ENCODE measurements at regions not wholly inside any gene's neighbourhood (a gene's known extent, or its start where the extent isn't known, plus 50 kb on each side); places are given as distances from the start of the nearest gene placed in this dataset.

DNA sequence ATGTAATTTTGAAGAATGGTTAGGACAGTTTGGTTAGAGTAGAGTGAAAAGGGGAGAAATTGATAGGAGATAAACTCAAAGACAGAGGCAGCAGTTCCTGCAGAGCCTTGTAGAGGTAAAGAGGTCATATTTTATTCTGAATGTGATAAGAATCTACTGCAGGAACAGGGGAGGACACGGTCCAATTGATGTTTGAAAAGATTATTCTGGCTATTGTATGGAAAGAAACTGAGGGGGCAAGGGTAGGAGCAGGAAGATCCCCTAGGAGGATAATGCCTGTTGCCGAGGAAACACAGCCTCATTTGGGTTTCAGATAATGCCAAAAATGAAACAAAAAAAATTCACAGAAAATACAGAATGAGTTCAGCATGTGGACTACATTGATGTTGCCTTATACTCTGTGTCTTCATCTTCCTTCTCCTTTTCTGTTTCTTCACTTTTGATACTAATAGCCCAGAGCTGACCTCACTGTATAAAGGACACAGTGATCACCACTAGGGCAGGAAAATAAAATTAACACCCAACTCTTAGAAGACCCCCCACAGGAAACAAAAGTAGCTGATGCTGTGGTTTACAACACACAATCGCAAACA lies 454.6 kb upstream of the UBE2E2 start:
- Histone ChIP-seq H3K4me1 (no peaks in the 10 kb centered on the region), H3K4me3 (no peak overlapping the region), H3K36me3 (no peaks in the 10 kb centered on the region), H3K27ac (no peak overlapping the region), H3K9me3 (no peaks in the 10 kb centered on the region), H3K27me3 (no peaks in the 10 kb centered on the region)
- no peak for ATAC-seq
- WGBS, 2 donors (ENCODE audit: low coverage in 1 of 2) = 35 to 55% methylated on average over 2 to 3 of the region's 3 CpGs
- TF ChIP-seq POLR2A (IDR thresholded peaks at IDR 0.05) (no peak), POLR2AphosphoS5 (IDR thresholded peaks at IDR 0.05) (no peak), EP300 (IDR thresholded peaks at IDR 0.05) (no peak)
- TF ChIP-seq, protein P1, sequence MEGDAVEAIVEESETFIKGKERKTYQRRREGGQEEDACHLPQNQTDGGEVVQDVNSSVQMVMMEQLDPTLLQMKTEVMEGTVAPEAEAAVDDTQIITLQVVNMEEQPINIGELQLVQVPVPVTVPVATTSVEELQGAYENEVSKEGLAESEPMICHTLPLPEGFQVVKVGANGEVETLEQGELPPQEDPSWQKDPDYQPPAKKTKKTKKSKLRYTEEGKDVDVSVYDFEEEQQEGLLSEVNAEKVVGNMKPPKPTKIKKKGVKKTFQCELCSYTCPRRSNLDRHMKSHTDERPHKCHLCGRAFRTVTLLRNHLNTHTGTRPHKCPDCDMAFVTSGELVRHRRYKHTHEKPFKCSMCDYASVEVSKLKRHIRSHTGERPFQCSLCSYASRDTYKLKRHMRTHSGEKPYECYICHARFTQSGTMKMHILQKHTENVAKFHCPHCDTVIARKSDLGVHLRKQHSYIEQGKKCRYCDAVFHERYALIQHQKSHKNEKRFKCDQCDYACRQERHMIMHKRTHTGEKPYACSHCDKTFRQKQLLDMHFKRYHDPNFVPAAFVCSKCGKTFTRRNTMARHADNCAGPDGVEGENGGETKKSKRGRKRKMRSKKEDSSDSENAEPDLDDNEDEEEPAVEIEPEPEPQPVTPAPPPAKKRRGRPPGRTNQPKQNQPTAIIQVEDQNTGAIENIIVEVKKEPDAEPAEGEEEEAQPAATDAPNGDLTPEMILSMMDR (IDR thresholded peaks at IDR 0.05) = no peak

- ATAC-seq = no peak
- Histone ChIP-seq H3K9me3 (peaks cover 0 to 16% (median 0%) of the 10 kb centered on the region in 3 donors), H3K4me1 (no peaks in the 10 kb centered on the region), H3K4me3 (no peak overlapping the region), H3K27me3 (no peaks in the 10 kb centered on the region), H3K27ac (no peak overlapping the region), H3K36me3 (no peaks in the 10 kb centered on the region)
- TF ChIP-seq POLR2A (IDR thresholded peaks at IDR 0.05) (no peak), POLR2AphosphoS5 (IDR thresholded peaks at IDR 0.05) (no peak), EP300 (IDR thresholded peaks at IDR 0.05) (no peak)
- WGBS, 2 donors (ENCODE audit: low coverage in 1 of 2) = 51 to 64% methylated on average over 3 of the region's 3 CpGs
These were observed 443.4 kb upstream of the UBE2E2 start for GRCh38 chr3:22759636-22760310.

DNA sequence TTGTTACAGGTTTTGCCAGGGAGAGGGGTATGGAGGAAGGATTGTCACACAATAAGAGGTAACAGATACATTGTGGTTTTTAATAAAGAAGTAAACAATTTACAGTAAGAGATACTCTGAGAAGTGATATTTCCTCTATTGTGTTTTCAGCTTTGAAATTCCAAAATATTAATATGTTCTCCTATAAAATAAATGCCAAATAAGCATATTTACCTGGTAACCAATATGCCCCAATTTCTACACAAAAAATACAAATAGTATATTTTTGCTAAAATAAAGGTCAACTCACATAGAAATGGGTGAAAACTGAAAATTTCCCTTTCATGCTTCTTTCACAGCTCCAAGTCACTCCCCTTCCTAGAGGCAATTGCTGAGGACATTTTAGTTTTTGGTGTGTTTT lies 437.4 kb upstream of the UBE2E2 start:
- TF ChIP-seq POLR2AphosphoS5 (IDR thresholded peaks at IDR 0.05) = no peak
- TF ChIP-seq, protein P1 (IDR thresholded peaks at IDR 0.05) = no peak
- no peak for TF ChIP-seq EP300 (IDR thresholded peaks at IDR 0.05)
- no peak for TF ChIP-seq POLR2A (IDR thresholded peaks at IDR 0.05)
- Histone ChIP-seq H3K27ac (no peak overlapping the region), H3K27me3 (no peaks in the 10 kb centered on the region), H3K4me3 (no peak overlapping the region), H3K4me1 (no peaks in the 10 kb centered on the region), H3K36me3 (no peaks in the 10 kb centered on the region), H3K9me3 (peaks cover 0 to 22% (median 0%) of the 10 kb centered on the region in 3 donors)
- ATAC-seq = no peak

GRCh38 chr3:22777834-22778233 lies 425.3 kb upstream of the UBE2E2 start:
- Histone ChIP-seq H3K4me1 (no peaks in the 10 kb centered on the region), H3K4me3 (no peak overlapping the region), H3K9me3 (peaks cover 0 to 3% (median 0%) of the 10 kb centered on the region in 3 donors), H3K27me3 (no peaks in the 10 kb centered on the region), H3K36me3 (no peaks in the 10 kb centered on the region), H3K27ac (no peak overlapping the region)
- TF ChIP-seq POLR2AphosphoS5 (IDR thresholded peaks at IDR 0.05) (no peak), EP300 (IDR thresholded peaks at IDR 0.05) (no peak), POLR2A (IDR thresholded peaks at IDR 0.05) (no peak)
- TF ChIP-seq, protein P1 (IDR thresholded peaks at IDR 0.05) = no peak
- 91% methylated on average over 1 of the region's 1 CpG for WGBS, 2 donors (ENCODE audit: low coverage in 1 of 2)
- no peak for ATAC-seq

DNA sequence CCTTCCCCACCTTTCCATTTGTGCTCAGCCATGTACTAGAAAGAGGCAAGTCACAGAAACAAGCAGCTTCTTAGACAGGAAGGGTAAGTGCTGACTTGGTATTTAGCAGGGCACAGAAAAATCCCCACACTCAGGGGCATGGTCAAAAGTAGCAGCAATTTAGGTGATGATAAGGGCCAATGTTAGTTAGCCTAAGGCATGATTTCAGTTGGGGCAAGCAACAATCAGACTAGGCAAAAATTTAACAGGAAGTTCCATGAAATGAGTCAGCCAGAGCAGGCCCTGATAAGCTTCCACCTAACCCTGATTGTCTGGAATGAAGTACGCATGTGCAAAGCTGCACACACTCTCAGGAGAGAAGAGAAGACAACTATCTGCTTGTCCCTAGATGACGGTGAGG lies 423.4 kb upstream of the UBE2E2 start:
- TF ChIP-seq POLR2A (IDR thresholded peaks at IDR 0.05) (no peak), EP300 (IDR thresholded peaks at IDR 0.05) (no peak), POLR2AphosphoS5 (IDR thresholded peaks at IDR 0.05) (no peak)
- TF ChIP-seq, protein P1 (IDR thresholded peaks at IDR 0.05) = no peak
- Histone ChIP-seq H3K36me3 (no peaks in the 10 kb centered on the region), H3K27ac (no peak overlapping the region), H3K27me3 (no peaks in the 10 kb centered on the region), H3K4me3 (no peak overlapping the region), H3K4me1 (no peaks in the 10 kb centered on the region), H3K9me3 (peaks cover 0 to 6% (median 0%) of the 10 kb centered on the region in 3 donors)
- WGBS, 2 donors (ENCODE audit: low coverage in 1 of 2) = 64 to 90% methylated on average over 2 of the region's 2 CpGs
- no peak for ATAC-seq

Measured in gastroesophageal sphincter (tissue), 4 donors.